ENCODE measurements at regions not wholly inside any gene's neighbourhood (a gene's known extent, or its start where the extent isn't known, plus 50 kb on each side); places are given as distances from the start of the nearest gene placed in this dataset.

GRCh38 chr20:7496394-7496991, 443.8 kb downstream of the HAO1 start:
- Histone ChIP-seq H3K36me3 (no peaks in the 10 kb centered on the region), H3K27me3 (ENCODE audit: low read depth) (no peaks in the 10 kb centered on the region), H3K9me3 (peaks cover 2% of the 10 kb centered on the region), H3K4me1 (no peaks in the 10 kb centered on the region), H3K27ac (no peak overlapping the region), H3K4me3 (no peak overlapping the region)
- intact Hi-C loops (cut with DNase I), result no loop called here
- no peak for TF ChIP-seq CTCF (IDR thresholded peaks at IDR 0.05)
- ATAC-seq (no peak), DNase-seq (no peak)

GRCh38 chr20:7497985-7498384, 442.3 kb downstream of the HAO1 start:
- no peak for TF ChIP-seq CTCF (IDR thresholded peaks at IDR 0.05)
- ATAC-seq, result no peak
- Histone ChIP-seq H3K27ac (no peak overlapping the region), H3K36me3 (no peaks in the 10 kb centered on the region), H3K9me3 (peaks cover 2% of the 10 kb centered on the region), H3K4me3 (no peak overlapping the region), H3K4me1 (no peaks in the 10 kb centered on the region), H3K27me3 (ENCODE audit: low read depth) (no peaks in the 10 kb centered on the region)
- DNase-seq, result no peak
- intact Hi-C loops (cut with DNase I), result no loop called here

- no peaks in the 10 kb centered on the region for H3K27me3 ChIP-seq (ENCODE audit: low read depth)
- no peaks in the 10 kb centered on the region for H3K4me1 ChIP-seq
- intact Hi-C loops (cut with DNase I), result no loop called here
- no peaks in the 10 kb centered on the region for H3K36me3 ChIP-seq
- no peaks in the 10 kb centered on the region for H3K9me3 ChIP-seq
- TF ChIP-seq CTCF (IDR thresholded peaks at IDR 0.05), result no peak
- no peak overlapping the region for H3K27ac ChIP-seq
- DNase-seq (no peak), ATAC-seq (no peak)
- H3K4me3 ChIP-seq, result no peak overlapping the region
Observed at GRCh38 chr20:7499201-7499600, 441.1 kb downstream of the HAO1 start.

- no peak for DNase-seq
- intact Hi-C loops (cut with DNase I), result no loop called here
- Histone ChIP-seq H3K4me3 (no peak overlapping the region), H3K36me3 (no peaks in the 10 kb centered on the region), H3K4me1 (no peaks in the 10 kb centered on the region), H3K27ac (no peak overlapping the region), H3K27me3 (ENCODE audit: low read depth) (no peaks in the 10 kb centered on the region), H3K9me3 (no peaks in the 10 kb centered on the region)
- no peak for ATAC-seq
- no peak for TF ChIP-seq CTCF (IDR thresholded peaks at IDR 0.05)
Observed at GRCh38 chr20:7500231-7500663, 440.0 kb downstream of the HAO1 start.

DNA sequence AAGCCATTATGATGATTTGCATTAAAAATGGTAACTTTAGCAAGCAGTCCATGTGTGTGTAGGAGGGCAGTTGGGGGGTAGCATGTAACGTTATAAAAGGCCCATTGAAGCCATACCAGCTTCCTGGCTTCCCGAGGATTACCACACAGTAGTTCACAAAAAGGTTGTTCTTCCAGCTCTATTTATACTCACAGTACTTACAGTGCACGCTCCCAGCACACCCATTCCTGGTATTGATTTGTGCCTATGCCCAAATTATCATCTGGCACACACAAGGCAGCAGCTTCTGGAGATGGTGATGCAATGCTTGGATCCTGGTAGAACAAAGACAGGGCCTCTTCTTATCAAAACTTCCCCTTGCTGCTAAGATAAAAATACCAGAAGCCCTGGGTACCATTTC, 436.8 kb downstream of the HAO1 start:
- ATAC-seq (no peak), DNase-seq (no peak)
- H3K27me3 ChIP-seq (ENCODE audit: low read depth), result no peaks in the 10 kb centered on the region
- no peaks in the 10 kb centered on the region for H3K9me3 ChIP-seq
- H3K36me3 ChIP-seq, result no peaks in the 10 kb centered on the region
- H3K4me1 ChIP-seq, result no peaks in the 10 kb centered on the region
- no peak for TF ChIP-seq CTCF (IDR thresholded peaks at IDR 0.05)
- intact Hi-C loops (cut with DNase I), result no loop called here
- H3K27ac ChIP-seq, result no peak overlapping the region
- no peak overlapping the region for H3K4me3 ChIP-seq
